HUES48 (cell line): ENCODE measurements at regions not wholly inside any gene's neighbourhood (a gene's known extent, or its start where the extent isn't known, plus 50 kb on each side); places are given as distances from the start of the nearest gene placed in this dataset.

Source experiments
- H3K27ac ChIP-seq: one replicate; pipeline ENCODE4 v1.7.0; 2013; ENCODE audit warnings: low read depth, low read length, inconsistent platforms
- H3K27me3 ChIP-seq: 2 replicates; pipeline ENCODE4 v1.6.1; 2013; ENCODE audit warnings: mild to moderate bottlenecking, low read length; ENCODE audit not compliant: control insufficient read depth, insufficient read depth
- H3K36me3 ChIP-seq: 2 replicates; pipeline ENCODE4 v1.6.1; 2013; ENCODE audit warnings: low read length; ENCODE audit not compliant: control insufficient read depth, insufficient read depth
- H3K4me1 ChIP-seq: 2 replicates; pipeline ENCODE4 v1.6.1; 2013; ENCODE audit warnings: mild to moderate bottlenecking, low read length; ENCODE audit not compliant: control insufficient read depth, insufficient read depth
- H3K4me3 ChIP-seq: 2 replicates; pipeline ENCODE4 v1.5.1; 2013; ENCODE audit warnings: mild to moderate bottlenecking, low read depth, low read length
- H3K9ac ChIP-seq: 2 replicates; pipeline ENCODE4 v1.6.1; 2013; ENCODE audit warnings: mild to moderate bottlenecking, low read depth, low read length, moderate library complexity
- H3K9me3 ChIP-seq: 2 replicates; pipeline ENCODE4 v1.6.1; 2013; ENCODE audit warnings: low read length; ENCODE audit not compliant: control insufficient read depth, insufficient read depth

DNA sequence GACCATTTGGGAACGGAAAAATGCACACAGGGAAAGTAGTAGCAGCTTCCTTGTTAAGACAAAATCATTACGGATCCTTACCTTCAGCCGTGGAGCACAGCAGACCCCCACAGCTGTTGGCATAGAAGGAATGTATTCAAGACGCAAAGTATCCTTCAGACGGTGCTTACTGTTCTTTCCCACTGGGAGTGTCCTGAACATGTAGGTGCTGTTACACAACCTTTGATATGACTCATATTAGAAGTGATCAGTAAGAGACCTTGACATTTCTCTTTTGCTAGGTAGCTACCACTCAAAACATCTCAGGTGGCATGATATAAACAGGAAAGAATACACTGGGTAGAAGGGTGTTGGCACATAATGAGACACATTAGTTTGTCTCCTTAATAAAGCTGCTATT lies 154.0 kb upstream of the FMR1 start:
- Histone ChIP-seq H3K9ac (no peak overlapping the region), H3K9me3 (peaks cover 26% of the 10 kb centered on the region), H3K27me3 (no peaks in the 10 kb centered on the region), H3K27ac (no peak overlapping the region), H3K36me3 (no peaks in the 10 kb centered on the region), H3K4me1 (no peaks in the 10 kb centered on the region), H3K4me3 (no peak overlapping the region)

DNA sequence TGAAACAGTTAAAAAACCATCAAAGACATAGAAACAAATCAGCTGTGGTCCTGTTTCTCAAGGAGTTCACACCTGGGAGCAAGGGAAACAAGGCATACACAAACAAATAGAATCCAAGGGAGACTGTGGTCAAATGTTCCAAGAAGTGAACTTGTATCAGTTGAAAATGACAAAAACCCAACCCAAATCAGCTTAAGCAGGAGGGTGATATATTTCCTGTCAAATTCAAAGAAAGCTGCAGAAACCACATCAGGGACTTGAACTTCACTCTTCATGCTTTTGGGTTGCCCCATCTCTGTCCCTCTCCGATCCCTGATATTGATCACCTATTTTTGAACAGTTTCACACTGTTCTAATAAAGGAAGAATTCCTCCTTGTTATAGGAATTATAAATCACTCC lies 148.6 kb upstream of the FMR1 start:
- H3K9ac ChIP-seq: no peak overlapping the region
- no peaks in the 10 kb centered on the region for H3K4me1 ChIP-seq
- H3K36me3 ChIP-seq: no peaks in the 10 kb centered on the region
- H3K27ac ChIP-seq: no peak overlapping the region
- H3K27me3 ChIP-seq: no peaks in the 10 kb centered on the region
- no peak overlapping the region for H3K4me3 ChIP-seq
- peaks cover 13% of the 10 kb centered on the region for H3K9me3 ChIP-seq

DNA sequence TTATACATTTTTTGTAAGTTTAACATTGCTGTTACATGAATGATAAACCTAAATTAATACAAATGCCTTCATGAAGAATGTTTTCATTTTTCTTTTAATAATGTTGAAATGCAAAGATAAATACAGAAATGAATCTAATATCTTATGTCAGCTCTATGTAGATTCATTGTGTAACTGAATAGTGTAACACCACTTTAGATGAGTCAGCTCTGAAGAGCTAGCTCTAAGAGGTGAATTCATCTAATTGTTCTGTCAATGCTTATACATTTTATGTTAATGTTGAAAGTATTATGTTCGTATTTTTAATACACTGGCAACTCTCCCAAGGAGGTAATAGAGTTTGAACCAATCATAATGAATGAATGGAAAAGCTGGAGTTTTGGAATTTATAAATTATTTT lies 146.9 kb upstream of the FMR1 start:
- Histone ChIP-seq H3K4me1 (no peaks in the 10 kb centered on the region), H3K4me3 (no peak overlapping the region), H3K9me3 (peaks cover 6% of the 10 kb centered on the region), H3K27me3 (no peaks in the 10 kb centered on the region), H3K36me3 (no peaks in the 10 kb centered on the region), H3K27ac (no peak overlapping the region), H3K9ac (no peak overlapping the region)

DNA sequence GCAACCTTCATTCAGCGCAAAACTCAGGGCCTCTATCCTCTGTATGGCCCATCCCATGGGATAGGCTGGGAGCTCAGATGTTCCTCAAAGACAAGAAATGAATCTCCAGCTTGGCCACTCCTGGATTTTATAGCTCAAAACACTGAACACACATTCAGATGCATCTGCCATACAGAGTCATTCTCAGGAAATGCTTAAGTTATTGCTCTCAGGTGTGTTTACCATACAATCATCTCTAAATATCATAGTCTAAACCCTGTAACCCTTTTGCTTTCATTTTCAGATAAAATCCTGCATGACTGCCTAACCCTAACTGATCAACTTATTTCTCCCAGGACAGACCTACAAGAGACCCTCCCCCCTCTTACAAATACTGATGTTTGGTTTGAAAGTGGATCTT lies 140.9 kb upstream of the FMR1 start:
- no peaks in the 10 kb centered on the region for H3K27me3 ChIP-seq
- no peaks in the 10 kb centered on the region for H3K36me3 ChIP-seq
- H3K27ac ChIP-seq: no peak overlapping the region
- no peaks in the 10 kb centered on the region for H3K4me1 ChIP-seq
- H3K9me3 ChIP-seq: no peaks in the 10 kb centered on the region; the same call in 1 of the 2 replicates
- H3K4me3 ChIP-seq: no peak overlapping the region
- H3K9ac ChIP-seq: no peak overlapping the region

DNA sequence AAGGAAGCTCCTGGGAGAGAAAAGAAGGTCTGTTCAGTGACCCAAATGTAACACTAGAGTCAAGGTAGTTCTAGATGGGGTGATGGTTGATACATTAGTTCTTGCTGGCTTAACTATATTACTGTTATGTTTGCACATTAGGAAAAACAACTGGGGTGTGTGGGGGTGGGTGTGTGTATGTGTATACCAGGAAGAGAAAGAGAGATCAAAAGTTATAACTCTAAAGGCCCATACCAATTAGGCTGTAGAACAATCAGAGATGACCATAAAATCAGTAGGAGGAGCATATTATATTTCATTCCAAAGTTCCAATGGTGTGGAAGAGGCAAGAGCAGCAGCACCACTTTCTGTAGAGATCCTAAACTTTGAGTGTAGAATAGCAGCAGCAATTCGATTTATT lies 134.7 kb upstream of the FMR1 start:
- no peaks in the 10 kb centered on the region for H3K27me3 ChIP-seq
- no peak overlapping the region for H3K27ac ChIP-seq
- H3K36me3 ChIP-seq: no peaks in the 10 kb centered on the region
- no peak overlapping the region for H3K9ac ChIP-seq
- no peaks in the 10 kb centered on the region for H3K4me1 ChIP-seq
- H3K4me3 ChIP-seq: no peak overlapping the region
- peaks cover 21% of the 10 kb centered on the region for H3K9me3 ChIP-seq

DNA sequence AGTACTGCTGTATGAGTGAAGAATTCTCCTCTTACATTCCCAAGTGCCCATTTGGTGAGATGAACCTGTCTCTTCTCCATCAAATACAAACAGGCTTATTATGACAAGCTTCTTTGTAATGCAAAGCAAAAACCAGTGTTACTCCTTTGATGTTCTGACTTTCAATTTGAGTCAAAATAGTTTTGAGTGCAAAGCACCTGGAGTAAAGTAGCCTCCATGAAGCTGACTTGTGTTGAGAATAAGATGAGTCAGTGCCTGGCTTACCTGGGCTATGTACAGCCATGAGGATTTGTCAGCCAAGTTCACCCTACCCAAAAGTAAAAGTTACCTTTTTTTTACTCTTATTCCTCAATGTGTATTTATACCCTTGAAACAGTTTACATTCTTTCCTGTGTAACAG lies 132.5 kb upstream of the FMR1 start:
- no peak overlapping the region for H3K27ac ChIP-seq
- H3K9ac ChIP-seq: no peak overlapping the region
- no peaks in the 10 kb centered on the region for H3K36me3 ChIP-seq
- H3K4me1 ChIP-seq: no peaks in the 10 kb centered on the region
- H3K9me3 ChIP-seq: peaks cover 21% of the 10 kb centered on the region
- H3K4me3 ChIP-seq: no peak overlapping the region
- no peaks in the 10 kb centered on the region for H3K27me3 ChIP-seq

DNA sequence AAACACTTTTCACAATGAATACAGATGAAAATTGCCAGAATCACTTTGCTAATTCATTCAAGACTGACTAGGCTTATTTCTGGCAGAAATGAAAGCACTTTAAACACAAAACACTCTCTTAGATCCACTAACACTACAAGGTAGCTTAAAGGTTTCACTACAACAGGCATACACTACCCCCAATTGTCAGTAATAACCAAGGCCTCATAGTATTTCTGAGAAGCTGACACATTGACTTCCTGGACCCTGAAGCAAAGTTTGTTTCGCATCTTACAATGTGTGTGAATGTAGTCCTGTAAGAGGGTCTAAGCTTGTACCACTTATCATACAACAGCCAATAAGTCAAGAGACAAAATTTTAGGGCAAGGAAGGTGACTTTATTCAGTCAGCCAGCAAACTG lies 129.9 kb upstream of the FMR1 start:
- Histone ChIP-seq H3K27ac (no peak overlapping the region), H3K9me3 (peaks cover 18% of the 10 kb centered on the region), H3K36me3 (no peaks in the 10 kb centered on the region), H3K9ac (no peak overlapping the region), H3K4me1 (no peaks in the 10 kb centered on the region), H3K27me3 (no peaks in the 10 kb centered on the region), H3K4me3 (no peak overlapping the region)

DNA sequence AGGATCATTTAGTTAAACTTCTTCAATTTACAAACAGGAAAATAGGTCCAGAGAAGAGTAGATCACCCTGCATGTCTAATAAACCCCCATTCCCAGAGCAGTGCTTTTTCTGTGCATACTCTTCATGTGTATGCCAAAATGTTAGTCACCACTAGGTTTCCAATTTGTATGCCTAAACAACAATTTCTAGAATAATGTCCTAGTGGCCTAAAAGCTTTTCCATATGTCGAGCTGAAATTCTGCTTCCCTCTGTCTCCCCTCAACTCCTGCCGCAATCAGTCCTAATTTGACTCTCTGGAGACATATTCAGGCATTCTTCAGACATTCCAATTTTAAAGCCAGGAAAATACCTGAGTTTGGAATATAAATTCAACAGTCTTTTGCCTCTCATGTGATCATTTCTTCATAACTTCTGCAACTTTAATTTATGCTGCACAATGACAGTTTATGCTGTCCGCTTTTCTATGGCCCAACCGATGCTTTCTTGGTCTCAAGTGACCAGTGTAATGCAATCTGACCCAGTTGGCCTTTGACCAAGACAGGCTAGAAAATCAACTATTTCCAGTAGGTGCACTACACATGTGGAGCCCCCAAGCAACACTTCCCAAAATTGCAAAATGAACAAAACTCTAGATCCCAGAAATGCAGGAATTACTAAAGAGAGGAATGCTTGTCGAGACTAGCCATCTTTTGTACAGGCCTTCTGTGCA lies 122.9 kb upstream of the FMR1 start:
- no peak overlapping the region for H3K4me3 ChIP-seq
- no peaks in the 10 kb centered on the region for H3K4me1 ChIP-seq
- peaks cover 17% of the 10 kb centered on the region; the same call in 1 of the 2 replicates for H3K9me3 ChIP-seq
- H3K27ac ChIP-seq: no peak overlapping the region
- H3K9ac ChIP-seq: no peak overlapping the region
- no peaks in the 10 kb centered on the region for H3K36me3 ChIP-seq
- H3K27me3 ChIP-seq: no peaks in the 10 kb centered on the region

DNA sequence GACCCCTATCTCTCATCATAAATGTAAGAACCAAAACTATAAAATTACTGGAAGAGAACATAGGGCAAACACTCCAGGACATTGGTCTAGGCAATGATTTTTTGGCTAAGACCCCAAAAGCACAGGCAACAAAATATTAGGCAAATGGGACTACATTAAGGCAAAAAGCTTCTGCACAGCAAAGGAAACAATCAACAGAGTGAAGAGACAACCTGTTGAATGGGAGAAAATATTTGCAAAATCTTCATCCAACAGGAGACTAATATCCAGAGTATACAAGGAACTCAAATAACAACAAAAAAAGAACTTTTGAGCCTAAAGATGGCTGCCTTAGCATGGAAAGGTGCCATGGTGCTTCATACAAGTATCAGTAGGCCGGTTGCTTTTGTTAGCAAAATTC lies 111.1 kb upstream of the FMR1 start:
- H3K9me3 ChIP-seq: peaks cover 32% of the 10 kb centered on the region
- no peak overlapping the region for H3K9ac ChIP-seq
- H3K27me3 ChIP-seq: no peaks in the 10 kb centered on the region
- no peaks in the 10 kb centered on the region for H3K4me1 ChIP-seq
- H3K36me3 ChIP-seq: no peaks in the 10 kb centered on the region
- H3K4me3 ChIP-seq: no peak overlapping the region
- no peak overlapping the region for H3K27ac ChIP-seq

DNA sequence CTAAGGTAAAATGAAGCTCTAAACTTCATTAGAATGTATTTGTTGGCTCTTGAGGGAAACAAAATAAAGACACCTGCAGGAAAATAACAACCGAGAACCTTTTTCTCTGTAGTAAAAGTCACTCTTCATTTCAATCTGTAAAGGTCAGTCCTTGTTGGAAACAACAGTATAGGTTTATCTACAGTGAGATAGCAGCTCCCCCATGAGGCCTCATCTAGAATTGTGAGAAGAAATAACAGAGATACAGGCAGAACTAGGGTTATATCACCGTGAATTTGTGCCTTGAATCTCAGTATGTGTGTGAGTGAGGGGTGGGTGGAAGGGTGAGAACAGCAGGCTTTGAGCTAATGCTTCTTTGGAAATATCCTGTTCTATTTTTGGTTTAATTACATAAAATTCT lies 107.8 kb upstream of the FMR1 start:
- Histone ChIP-seq H3K4me1 (no peaks in the 10 kb centered on the region), H3K27me3 (no peaks in the 10 kb centered on the region), H3K4me3 (no peak overlapping the region), H3K27ac (no peak overlapping the region), H3K36me3 (no peaks in the 10 kb centered on the region), H3K9me3 (peaks cover 26% of the 10 kb centered on the region; the same call in 1 of the 2 replicates), H3K9ac (no peak overlapping the region)

DNA sequence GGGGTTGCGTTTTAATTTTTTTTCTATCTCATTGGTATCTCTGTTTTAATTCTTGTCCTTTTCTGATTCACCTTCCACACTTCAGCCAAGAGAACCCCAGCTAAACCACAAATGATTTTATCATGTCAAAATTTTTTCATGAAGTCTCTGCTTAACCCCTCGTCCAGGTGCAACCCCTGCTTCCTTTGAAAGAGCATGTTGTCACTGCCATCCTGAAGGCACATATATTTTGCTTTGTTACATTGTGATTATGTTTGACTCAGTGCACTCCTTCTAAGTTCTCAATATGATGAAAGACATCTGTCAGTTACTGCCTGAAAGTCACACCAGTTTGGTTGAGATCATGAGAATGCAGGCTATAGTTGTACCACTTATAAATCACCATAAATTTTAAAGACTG lies 99.9 kb upstream of the FMR1 start:
- no peaks in the 10 kb centered on the region for H3K27me3 ChIP-seq
- peaks cover 38% of the 10 kb centered on the region; the same call in 1 of the 2 replicates for H3K9me3 ChIP-seq
- H3K36me3 ChIP-seq: no peaks in the 10 kb centered on the region
- H3K27ac ChIP-seq: no peak overlapping the region
- no peaks in the 10 kb centered on the region for H3K4me1 ChIP-seq
- no peak overlapping the region for H3K4me3 ChIP-seq
- no peak overlapping the region for H3K9ac ChIP-seq
